ENCODE measurements at regions not wholly inside any gene's neighbourhood (a gene's known extent, or its start where the extent isn't known, plus 50 kb on each side); places are given as distances from the start of the nearest gene placed in this dataset.

- TF ChIP-seq POLR2A (IDR thresholded peaks at IDR 0.05; ENCODE audit: extremely low read depth, insufficient read length) (no peak), CTCF (IDR thresholded peaks at IDR 0.05; ENCODE audit: low read depth, low read length) (no peak)
Observed at GRCh38 chr15:85860394-85861161, 65.9 kb upstream of the KLHL25 start.
